Nephron progenitor cell (in vitro differentiated cells): ENCODE measurements at regions not wholly inside any gene's neighbourhood (a gene's known extent, or its start where the extent isn't known, plus 50 kb on each side); places are given as distances from the start of the nearest gene placed in this dataset.

Experiments
- DNase-seq: peaks from one replicate; pipeline ENCODE4 v3.0.0; 2021
- H3K27ac Mint-ChIP-seq: 2 replicates; pipeline ENCODE4 v1.8.0; 2021; ENCODE audit warnings: mild to moderate bottlenecking, moderate library complexity, mixed read lengths
- H3K27me3 Mint-ChIP-seq: 2 replicates; pipeline ENCODE4 v1.8.0; 2021; ENCODE audit warnings: mild to moderate bottlenecking, low read depth, mixed read lengths; ENCODE audit not compliant: poor library complexity
- H3K36me3 Mint-ChIP-seq: 2 replicates; pipeline ENCODE4 v1.8.0; 2021; ENCODE audit warnings: low read depth, mixed read lengths
- H3K4me1 Mint-ChIP-seq: 2 replicates; pipeline ENCODE4 v1.8.0; 2021; ENCODE audit warnings: mixed read lengths
- H3K4me3 Mint-ChIP-seq: 2 replicates; pipeline ENCODE4 v1.8.0; 2021; ENCODE audit warnings: mild to moderate bottlenecking, moderate library complexity, mixed read lengths
- H3K9me3 Mint-ChIP-seq: 2 replicates; pipeline ENCODE4 v1.8.0; 2021; ENCODE audit warnings: mild to moderate bottlenecking, moderate library complexity, mixed read lengths
- CTCF ChIP-seq: fragments of 200-600 bp; sonication (generic); IDR thresholded peaks from 2 replicates; pipeline ENCODE4 v1.5.0; 2021; ENCODE audit warnings: antibody characterized with exemption

GRCh38 chrX:129039176-129039575, 484.1 kb downstream of the SMARCA1 start:
- TF ChIP-seq CTCF: no peak
- peaks cover 9% of the 10 kb centered on the region for H3K36me3 Mint-ChIP-seq

DNA sequence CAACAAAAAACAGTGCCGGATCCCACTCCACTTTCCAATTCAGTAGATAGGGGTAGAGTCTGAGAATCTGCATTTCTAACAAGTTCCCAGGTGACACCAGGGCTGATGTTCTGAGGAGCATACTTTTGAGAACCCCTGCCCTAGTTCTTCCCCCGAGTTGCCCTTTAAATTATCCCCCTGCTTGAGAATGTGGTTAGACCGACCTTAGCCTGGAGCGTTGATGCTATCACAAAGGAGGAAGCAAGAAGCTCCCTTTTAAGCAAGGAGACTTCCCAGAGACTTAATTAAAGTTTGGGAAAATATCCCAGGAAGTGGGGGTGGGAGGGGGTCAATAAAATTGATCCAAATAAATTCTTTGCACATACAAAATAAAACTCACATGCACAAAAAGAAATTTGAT, 485.9 kb downstream of the SMARCA1 start:
- Mint-ChIP-seq H3K4me3 (no peak overlapping the region), H3K27ac (no peak overlapping the region), H3K27me3 (no peaks in the 10 kb centered on the region), H3K36me3 (no peaks in the 10 kb centered on the region), H3K9me3 (no peaks in the 10 kb centered on the region), H3K4me1 (peaks cover 4% of the 10 kb centered on the region)
- TF ChIP-seq CTCF: no peak
- no peak for DNase-seq

More at GRCh38 chrX:129039176-129039575, 484.1 kb downstream of the SMARCA1 start:
- no peak overlapping the region for H3K4me3 Mint-ChIP-seq
- H3K27me3 Mint-ChIP-seq: no peaks in the 10 kb centered on the region
- H3K9me3 Mint-ChIP-seq: peaks cover 10% of the 10 kb centered on the region
- no peak overlapping the region for H3K27ac Mint-ChIP-seq
- H3K4me1 Mint-ChIP-seq: peaks cover 4% of the 10 kb centered on the region
- DNase-seq: no peak

- Mint-ChIP-seq H3K36me3 (no peaks in the 10 kb centered on the region), H3K4me3 (no peak overlapping the region), H3K27me3 (no peaks in the 10 kb centered on the region), H3K27ac (peak overlapping the region; percentile 21), H3K9me3 (no peaks in the 10 kb centered on the region), H3K4me1 (peaks cover 4% of the 10 kb centered on the region)
- TF ChIP-seq CTCF: no peak
- no peak for DNase-seq
Observed at GRCh38 chrX:129035180-129035579, 488.1 kb downstream of the SMARCA1 start.

DNA sequence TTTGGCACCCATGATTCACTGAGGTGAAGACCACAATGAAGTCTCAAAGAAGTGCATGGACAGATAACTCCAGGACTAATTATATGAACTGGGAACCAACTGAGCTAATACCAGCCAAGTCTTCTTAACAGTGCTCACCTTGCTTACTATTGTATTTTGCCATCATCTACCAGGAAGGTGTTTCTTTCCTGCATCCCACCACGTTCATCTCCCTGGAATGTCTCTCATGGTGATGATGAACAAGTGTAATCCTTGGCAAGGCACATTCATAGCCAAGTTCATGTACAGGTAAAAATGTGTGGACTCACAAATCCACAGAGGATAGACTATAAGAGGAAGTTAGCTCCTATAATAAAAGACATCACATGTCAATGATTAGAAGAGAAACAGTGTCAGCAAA, 489.1 kb downstream of the SMARCA1 start:
- no peak for DNase-seq
- H3K27ac Mint-ChIP-seq: no peak overlapping the region
- no peaks in the 10 kb centered on the region for H3K27me3 Mint-ChIP-seq
- no peaks in the 10 kb centered on the region for H3K9me3 Mint-ChIP-seq
- TF ChIP-seq CTCF: no peak
- peaks cover 4% of the 10 kb centered on the region for H3K4me1 Mint-ChIP-seq
- no peaks in the 10 kb centered on the region for H3K36me3 Mint-ChIP-seq
- H3K4me3 Mint-ChIP-seq: no peak overlapping the region

GRCh38 chrX:129026202-129026601, 497.1 kb downstream of the SMARCA1 start:
- TF ChIP-seq CTCF: no peak
- H3K36me3 Mint-ChIP-seq: peaks cover 19% of the 10 kb centered on the region
- no peak overlapping the region for H3K27ac Mint-ChIP-seq
- H3K4me1 Mint-ChIP-seq: peaks cover 10% of the 10 kb centered on the region
- DNase-seq: no peak
- H3K27me3 Mint-ChIP-seq: peaks cover 8% of the 10 kb centered on the region
- H3K9me3 Mint-ChIP-seq: peaks cover 27% of the 10 kb centered on the region
- no peak overlapping the region for H3K4me3 Mint-ChIP-seq

- Mint-ChIP-seq H3K36me3 (peaks cover 19% of the 10 kb centered on the region), H3K4me1 (peaks cover 10% of the 10 kb centered on the region), H3K27me3 (peaks cover 8% of the 10 kb centered on the region), H3K4me3 (no peak overlapping the region), H3K9me3 (peaks cover 27% of the 10 kb centered on the region), H3K27ac (peak overlapping the region; percentile 21)
- TF ChIP-seq CTCF: no peak
- no peak for DNase-seq
Observed at GRCh38 chrX:129025376-129025775, 497.9 kb downstream of the SMARCA1 start.
